ENCODE measurements at regions not wholly inside any gene's neighbourhood (a gene's known extent, or its start where the extent isn't known, plus 50 kb on each side); places are given as distances from the start of the nearest gene placed in this dataset.
A peak's percentile ranks its signal among the peaks of the same experiment; 100 is the strongest.
"Not testable (repeated sequence)": the region's sequence is repeated elsewhere in the genome, so short reads cannot be mapped to it uniquely, and the experiment has no call there.

DNA sequence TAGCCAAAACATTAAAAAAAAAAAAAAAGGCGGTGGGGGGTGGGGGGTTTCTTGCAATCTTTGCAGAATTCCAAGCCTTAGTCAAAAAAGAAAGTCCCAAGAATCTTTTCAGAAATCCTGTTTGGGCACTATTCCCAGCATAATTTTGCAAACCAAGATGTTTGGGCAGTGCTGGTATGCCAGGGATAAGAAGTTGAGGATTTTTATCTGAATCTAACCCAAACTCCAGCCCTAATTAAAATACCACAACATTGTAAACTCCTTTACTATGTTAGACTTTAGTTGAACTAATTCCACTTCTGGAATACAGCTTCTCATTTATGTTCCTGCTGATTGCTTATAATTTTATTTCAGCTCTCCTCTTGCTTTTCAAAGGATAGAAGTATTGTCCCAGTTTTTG is 504.1 kb upstream of the ADGRL2 start:
- Histone ChIP-seq H3K27me3 (no peaks in the 10 kb centered on the region), H3K9me3 (replicated peaks) (no peaks in the 10 kb centered on the region; the same call in 1 of the 2 replicates), H3K4me3 (no peak overlapping the region), H3K4me1 (no peaks in the 10 kb centered on the region), H3K36me3 (no peaks in the 10 kb centered on the region), H3K27ac (no peak overlapping the region)
- DNase-seq, result no peak

DNA sequence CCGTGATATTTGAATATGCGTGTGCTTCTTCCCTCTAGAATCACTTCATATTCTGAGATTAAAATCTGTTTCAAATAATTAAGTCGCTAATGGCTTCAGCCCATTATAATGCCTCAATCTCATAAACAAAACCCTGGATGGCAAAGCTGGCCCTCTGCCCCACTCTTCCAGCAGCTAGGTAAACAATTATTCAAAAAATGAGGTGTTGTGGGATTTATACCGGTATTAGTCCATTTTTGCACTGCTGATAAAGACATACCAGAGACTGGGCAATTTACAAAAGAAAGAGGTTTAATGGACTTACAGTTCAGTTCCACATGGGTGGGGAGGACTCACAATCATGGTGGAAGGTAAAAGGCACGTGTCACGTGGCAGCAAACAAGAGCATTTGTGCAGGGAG is 510.4 kb upstream of the ADGRL2 start:
- no peak overlapping the region for H3K4me3 ChIP-seq
- no peaks in the 10 kb centered on the region for H3K9me3 ChIP-seq (replicated peaks)
- no peak overlapping the region for H3K27ac ChIP-seq
- no peak for DNase-seq
- no peaks in the 10 kb centered on the region for H3K27me3 ChIP-seq
- H3K36me3 ChIP-seq, result no peaks in the 10 kb centered on the region
- H3K4me1 ChIP-seq, result no peaks in the 10 kb centered on the region

DNA sequence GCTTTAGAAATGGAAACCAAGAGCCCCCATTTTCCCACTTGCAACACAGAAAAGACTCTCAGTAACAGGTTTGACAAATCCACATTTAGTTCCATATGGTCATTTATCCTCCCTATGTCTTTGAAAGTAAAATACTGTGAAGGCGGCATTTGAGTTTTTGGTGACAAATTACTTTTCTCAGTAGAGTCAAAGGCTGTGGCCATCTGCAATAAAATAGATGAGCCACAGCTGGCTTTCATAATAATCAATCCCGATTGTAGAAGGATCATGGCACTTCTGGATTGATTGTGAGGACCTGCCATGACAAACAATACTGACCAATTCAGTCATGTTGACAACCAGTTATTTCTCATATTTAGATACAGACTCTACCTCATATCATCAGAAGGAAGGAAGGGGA is 512.0 kb upstream of the ADGRL2 start:
- no peaks in the 10 kb centered on the region for H3K27me3 ChIP-seq
- no peak overlapping the region for H3K4me3 ChIP-seq
- no peaks in the 10 kb centered on the region for H3K36me3 ChIP-seq
- H3K27ac ChIP-seq, result no peak overlapping the region
- no peaks in the 10 kb centered on the region for H3K4me1 ChIP-seq
- no peak for DNase-seq
- H3K9me3 ChIP-seq (replicated peaks), result no peaks in the 10 kb centered on the region

DNA sequence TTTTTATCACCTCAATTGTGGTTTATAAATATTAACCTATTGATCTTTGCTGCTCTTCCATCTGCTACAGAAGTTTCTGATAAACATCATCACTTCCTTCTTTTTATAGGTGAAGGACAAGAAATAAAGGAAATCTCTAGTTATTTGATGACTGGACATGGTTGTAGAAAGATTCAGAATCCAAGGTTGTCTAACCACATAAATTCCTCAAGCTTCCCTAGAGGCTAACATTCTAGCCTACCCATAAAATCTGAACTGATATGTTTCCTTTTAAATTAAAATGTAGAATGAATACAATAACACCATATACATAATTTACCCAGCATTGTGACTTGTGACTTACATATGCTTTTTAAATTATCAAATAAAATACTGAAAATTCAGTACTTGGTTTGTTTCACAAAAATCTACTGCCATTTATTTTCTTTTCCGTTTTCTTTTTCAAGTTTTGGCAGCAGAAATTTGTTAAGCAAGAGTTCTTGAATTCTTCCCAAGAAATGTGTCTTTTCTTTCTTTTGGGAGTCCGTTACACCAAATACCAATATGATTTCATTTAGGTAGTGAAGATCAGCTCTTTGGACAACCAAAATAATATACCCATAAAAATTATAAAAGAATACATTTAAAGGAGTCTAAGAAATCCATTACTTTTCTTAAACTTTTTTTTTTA is 513.2 kb upstream of the ADGRL2 start:
- Histone ChIP-seq H3K27me3 (no peaks in the 10 kb centered on the region), H3K27ac (no peak overlapping the region), H3K36me3 (no peaks in the 10 kb centered on the region), H3K9me3 (replicated peaks) (no peaks in the 10 kb centered on the region), H3K4me3 (no peak overlapping the region), H3K4me1 (no peaks in the 10 kb centered on the region)
- DNase-seq, result no peak

DNA sequence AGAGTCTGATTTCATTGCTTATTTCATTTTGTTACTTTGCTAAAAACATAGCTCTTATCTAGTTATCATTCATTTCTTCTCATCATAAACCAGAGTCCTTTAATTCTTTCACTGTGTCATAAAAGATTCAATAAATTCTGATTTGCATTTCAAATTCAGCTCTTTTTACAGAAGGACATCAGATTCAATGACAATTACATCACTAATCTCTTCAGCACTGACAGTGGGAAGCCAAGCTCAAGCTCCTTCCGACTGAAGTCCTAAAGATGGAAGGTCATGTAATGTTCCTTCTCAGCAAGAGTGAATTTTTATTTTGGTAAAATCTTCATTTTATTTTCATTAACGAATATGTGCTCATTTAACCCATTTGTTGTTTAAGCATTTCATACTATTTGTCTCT is 530.7 kb upstream of the ADGRL2 start:
- no peak for DNase-seq
- H3K9me3 ChIP-seq (replicated peaks), result no peaks in the 10 kb centered on the region
- no peaks in the 10 kb centered on the region for H3K4me1 ChIP-seq
- no peak overlapping the region for H3K27ac ChIP-seq
- H3K27me3 ChIP-seq, result no peaks in the 10 kb centered on the region
- no peak overlapping the region for H3K4me3 ChIP-seq
- no peaks in the 10 kb centered on the region for H3K36me3 ChIP-seq

DNA sequence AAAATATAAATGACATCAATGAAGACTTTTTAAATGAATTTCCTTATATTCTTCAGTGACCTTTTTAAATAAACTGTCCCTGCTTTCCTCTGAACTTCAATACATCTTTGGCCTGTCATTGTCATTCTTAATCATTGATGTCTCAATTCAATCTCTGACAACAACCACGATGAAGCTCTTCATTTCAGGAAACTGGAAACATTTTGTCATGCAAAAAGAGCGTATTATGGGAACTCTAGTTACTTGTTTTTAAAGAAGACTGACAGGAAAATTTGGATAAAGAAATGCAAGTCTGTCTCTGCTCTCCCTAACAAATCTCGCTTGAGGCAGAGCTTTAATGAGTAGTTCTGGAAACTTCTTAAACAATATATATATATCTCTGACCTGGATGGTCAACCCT is 535.8 kb upstream of the ADGRL2 start:
- DNase-seq, result no peak
- Histone ChIP-seq H3K4me1 (no peaks in the 10 kb centered on the region), H3K4me3 (no peak overlapping the region), H3K9me3 (replicated peaks) (no peaks in the 10 kb centered on the region), H3K27me3 (no peaks in the 10 kb centered on the region), H3K27ac (no peak overlapping the region), H3K36me3 (no peaks in the 10 kb centered on the region)

DNA sequence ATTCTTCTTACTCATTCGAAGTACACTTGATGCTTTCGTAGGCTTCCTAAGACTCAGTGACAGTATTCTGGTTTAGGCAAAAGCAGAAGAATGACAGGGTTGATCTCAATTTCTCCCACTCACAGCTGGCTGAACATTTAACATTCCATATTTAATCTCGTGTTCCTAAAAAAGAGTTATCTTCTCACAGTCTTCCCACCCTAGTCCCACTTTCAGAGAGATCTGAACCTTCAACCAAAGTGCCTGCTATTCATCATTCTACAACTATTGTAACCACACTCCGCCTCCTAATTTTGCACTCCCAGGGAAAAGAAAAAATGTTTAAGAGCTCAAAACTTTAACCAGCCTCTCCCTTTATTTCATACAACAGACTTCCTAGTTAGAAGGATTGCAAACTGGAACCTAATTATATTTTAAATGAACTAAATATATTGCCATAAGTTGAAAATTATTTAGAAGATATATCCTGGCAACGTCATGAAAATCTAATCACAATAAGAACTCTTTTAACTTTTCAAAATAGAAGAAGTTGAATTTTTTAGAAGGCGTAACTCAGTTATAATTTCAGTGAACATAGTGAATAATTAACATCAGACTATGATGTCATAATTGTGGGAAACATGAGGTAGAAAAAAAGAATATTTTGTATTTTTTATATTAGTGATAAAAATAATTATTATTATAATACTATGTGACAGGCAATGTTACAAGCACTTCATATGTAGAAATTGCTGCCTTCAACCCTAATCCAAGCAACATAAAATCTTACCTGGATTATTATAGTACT is 540.9 kb upstream of the ADGRL2 start:
- Histone ChIP-seq H3K4me3 (no peak overlapping the region), H3K4me1 (no peaks in the 10 kb centered on the region), H3K36me3 (no peaks in the 10 kb centered on the region), H3K27me3 (no peaks in the 10 kb centered on the region), H3K27ac (no peak overlapping the region), H3K9me3 (replicated peaks) (no peaks in the 10 kb centered on the region)
- no peak for DNase-seq

DNA sequence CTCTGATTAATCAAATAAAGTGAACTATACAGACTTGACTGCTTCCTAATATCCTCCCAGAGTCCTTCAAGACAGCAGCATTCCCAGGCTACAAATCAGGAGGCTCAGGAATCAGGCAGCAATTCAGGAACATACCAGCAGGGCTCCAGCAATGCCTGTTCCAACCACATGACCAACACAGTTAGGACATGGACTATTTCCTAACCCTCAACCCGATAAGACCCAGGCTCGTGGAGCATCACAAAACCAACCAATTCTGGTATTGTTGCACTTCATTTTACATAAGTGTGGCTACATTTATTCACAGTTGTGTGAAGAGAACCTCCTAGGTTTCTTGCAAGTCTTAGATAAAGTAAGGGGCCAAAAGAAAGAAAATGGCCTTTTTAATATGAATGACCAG is 546.2 kb upstream of the ADGRL2 start:
- H3K4me1 ChIP-seq, result no peaks in the 10 kb centered on the region
- H3K27ac ChIP-seq, result no peak overlapping the region
- H3K36me3 ChIP-seq, result no peaks in the 10 kb centered on the region
- no peaks in the 10 kb centered on the region for H3K27me3 ChIP-seq
- no peak overlapping the region for H3K4me3 ChIP-seq
- H3K9me3 ChIP-seq (replicated peaks), result no peaks in the 10 kb centered on the region; the same call in none of the 2 replicates
- DNase-seq, result peak in 1 of 2 experiments; percentile 9

DNA sequence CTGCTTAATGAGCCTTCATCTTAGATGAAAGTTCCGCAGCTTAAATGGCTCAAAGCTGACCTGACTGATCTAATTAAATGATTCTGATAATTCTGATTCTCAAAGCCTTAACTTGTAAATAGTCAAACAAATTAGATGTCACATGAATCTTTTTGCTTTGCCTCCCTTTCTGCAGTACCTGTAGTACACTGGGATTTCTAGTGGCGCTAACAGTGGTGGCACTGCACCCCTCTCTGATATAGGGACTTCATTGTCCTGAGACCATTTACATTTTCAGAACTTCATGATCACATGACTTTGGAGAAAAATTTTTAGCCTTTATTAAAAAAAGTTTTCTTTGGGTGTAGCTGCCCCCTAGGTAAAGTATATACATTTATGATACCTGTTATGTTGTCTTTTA is 546.7 kb upstream of the ADGRL2 start:
- Histone ChIP-seq H3K4me3 (no peak overlapping the region), H3K4me1 (no peaks in the 10 kb centered on the region), H3K9me3 (replicated peaks) (no peaks in the 10 kb centered on the region; the same call in none of the 2 replicates), H3K36me3 (no peaks in the 10 kb centered on the region), H3K27ac (no peak overlapping the region), H3K27me3 (no peaks in the 10 kb centered on the region)
- no peak for DNase-seq

DNA sequence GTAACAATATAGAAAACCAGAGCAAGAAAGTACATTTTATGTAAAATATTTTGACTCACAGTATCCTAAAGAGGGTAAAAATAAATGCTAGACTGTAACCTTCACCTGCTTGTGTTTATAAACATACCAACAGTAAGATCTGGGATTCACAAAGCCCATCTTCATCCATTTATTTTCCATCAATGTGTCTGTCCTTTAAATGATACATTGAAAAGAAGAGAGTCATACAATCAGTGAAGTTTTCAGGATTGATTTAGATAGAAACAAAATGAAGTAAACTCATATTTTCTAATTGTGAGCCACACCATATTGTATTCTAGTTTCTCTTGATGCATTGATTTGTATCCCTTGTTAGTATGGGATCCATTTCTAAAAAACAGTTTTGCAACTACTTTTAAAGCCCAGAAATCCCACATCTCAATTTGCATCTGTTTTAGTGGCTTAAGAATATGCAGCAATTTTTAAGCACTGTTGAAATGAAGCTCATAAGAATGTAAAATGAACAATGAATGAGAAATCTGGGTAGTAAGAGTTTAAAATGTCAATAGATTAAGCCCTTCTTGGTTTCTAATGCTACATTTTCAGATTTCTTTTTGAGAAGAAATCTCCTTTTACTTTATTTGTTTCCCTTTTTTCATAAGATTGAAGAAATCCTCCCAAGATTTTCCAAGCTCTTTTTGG is 548.1 kb upstream of the ADGRL2 start:
- no peaks in the 10 kb centered on the region for H3K36me3 ChIP-seq
- H3K9me3 ChIP-seq (replicated peaks), result no peaks in the 10 kb centered on the region; the same call in none of the 2 replicates
- no peaks in the 10 kb centered on the region for H3K4me1 ChIP-seq
- no peak overlapping the region for H3K27ac ChIP-seq
- no peak overlapping the region for H3K4me3 ChIP-seq
- no peaks in the 10 kb centered on the region for H3K27me3 ChIP-seq
- no peak for DNase-seq

DNA sequence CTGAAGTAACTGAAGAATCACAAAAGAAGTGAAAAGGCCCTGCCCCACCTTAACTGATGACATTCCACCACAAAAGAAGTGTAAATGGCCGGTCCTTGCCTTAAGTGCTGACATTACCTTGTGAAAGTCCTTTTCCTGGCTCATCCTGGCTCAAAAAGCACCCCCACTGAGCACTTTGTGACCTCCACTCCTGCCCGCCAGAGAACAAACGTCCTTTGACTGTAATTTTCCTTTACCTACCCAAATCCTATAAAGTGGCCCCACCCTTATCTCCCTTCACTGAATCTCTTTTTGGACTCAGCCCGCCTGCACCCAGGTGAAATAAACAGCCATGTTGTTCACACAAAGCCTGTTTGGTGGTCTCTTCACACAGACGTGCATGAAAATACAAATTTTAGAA is 549.9 kb upstream of the ADGRL2 start:
- H3K36me3 ChIP-seq; DNase-seq; H3K27ac ChIP-seq; H3K9me3 ChIP-seq (replicated peaks); H3K27me3 ChIP-seq; H3K4me3 ChIP-seq; H3K4me1 ChIP-seq: not testable (repeated sequence)

DNA sequence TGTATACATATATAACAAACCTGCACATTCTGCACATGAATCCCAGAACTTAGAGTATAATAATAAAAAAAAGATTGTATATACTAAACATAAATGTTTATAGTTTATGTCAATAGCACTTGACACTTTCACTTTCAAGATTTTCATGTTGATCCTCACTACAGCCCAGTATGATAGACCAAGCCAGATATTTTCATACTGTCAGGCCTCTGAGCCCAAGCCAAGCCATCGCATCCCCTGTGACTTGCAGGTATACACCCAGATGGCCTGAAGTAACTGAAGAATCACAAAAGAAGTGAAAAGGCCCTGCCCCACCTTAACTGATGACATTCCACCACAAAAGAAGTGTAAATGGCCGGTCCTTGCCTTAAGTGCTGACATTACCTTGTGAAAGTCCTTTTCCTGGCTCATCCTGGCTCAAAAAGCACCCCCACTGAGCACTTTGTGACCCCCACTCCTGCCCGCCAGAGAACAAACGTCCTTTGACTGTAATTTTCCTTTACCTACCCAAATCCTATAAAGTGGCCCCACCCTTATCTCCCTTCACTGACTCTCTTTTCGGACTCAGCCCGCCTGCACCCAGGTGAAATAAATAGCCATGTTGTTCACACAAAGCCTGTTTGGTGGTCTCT is 555.5 kb upstream of the ADGRL2 start:
- H3K27ac ChIP-seq; H3K9me3 ChIP-seq (replicated peaks); H3K27me3 ChIP-seq; DNase-seq; H3K4me1 ChIP-seq; H3K4me3 ChIP-seq; H3K36me3 ChIP-seq: not testable (repeated sequence)

DNA sequence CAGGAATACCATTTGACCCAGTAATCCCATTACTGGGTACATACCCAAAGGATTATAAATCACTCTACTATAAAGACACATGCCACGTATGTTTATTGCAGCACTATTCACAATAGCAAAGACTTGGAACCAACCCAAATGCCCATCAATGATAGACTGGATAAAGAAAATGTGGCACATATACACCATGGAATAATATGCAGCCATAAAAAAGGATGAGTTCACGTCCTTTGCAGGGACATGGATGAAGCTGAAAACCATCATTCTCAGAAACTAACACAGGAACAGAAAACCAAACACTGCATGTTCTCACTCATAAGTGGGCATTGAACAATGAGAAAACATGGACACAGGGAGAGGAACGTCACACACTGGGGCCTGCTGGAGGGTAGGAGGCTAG is 556.1 kb upstream of the ADGRL2 start:
- not testable (repeated sequence) for DNase-seq; H3K27me3 ChIP-seq; H3K4me1 ChIP-seq; H3K4me3 ChIP-seq; H3K36me3 ChIP-seq; H3K9me3 ChIP-seq (replicated peaks); H3K27ac ChIP-seq

DNA sequence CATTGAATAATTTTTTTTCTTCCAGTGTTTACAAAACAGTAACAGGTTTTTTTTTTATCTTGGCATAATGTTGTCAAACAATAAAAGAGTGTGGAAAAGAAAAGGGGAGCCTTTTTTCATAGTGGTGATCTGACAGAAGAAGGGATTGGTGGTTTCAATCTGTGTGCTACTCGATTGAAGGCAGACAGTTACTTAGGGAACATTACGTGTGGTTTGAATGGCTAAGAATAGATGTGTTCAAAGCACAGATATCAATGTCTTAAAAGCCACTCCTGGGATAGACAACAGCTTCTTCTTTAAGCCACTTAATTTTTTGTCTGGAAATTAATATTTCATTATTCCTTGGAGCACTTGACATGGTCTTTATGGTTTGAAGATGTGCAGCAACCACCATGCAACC is 558.6 kb upstream of the ADGRL2 start:
- no peaks in the 10 kb centered on the region for H3K27me3 ChIP-seq
- no peak overlapping the region for H3K27ac ChIP-seq
- peaks cover 12% of the 10 kb centered on the region for H3K4me1 ChIP-seq
- no peak overlapping the region for H3K4me3 ChIP-seq
- H3K36me3 ChIP-seq, result no peaks in the 10 kb centered on the region
- no peak for DNase-seq
- peaks cover 8% of the 10 kb centered on the region; the same call in 1 of the 2 replicates for H3K9me3 ChIP-seq (replicated peaks)

DNA sequence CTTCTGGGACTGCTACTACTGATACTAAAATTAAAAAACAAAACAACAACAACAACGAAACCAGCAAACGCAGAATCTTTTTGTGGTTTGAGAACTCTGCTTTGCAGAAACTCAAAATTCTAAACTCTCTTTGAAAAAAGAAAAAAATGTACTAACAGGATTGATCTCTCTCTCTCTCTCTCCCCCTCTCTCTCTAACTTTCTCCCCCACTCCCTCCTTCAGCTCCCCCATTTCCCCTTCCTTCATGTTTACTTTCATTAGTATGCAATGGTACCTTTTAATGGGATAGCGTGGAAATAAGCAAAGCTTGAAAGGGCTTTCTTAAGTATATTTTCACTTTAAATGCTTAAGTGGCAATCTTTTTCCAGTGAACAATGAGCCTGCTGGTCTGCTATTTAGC is 562.6 kb upstream of the ADGRL2 start:
- H3K9me3 ChIP-seq (replicated peaks), result no peaks in the 10 kb centered on the region
- H3K4me3 ChIP-seq, result peak overlapping the region; percentile 53
- no peaks in the 10 kb centered on the region for H3K27me3 ChIP-seq
- H3K27ac ChIP-seq, result peak overlapping the region; percentile 93
- peak in 1 of 2 experiments; percentile 60 for DNase-seq
- H3K4me1 ChIP-seq, result peaks cover 17% of the 10 kb centered on the region
- no peaks in the 10 kb centered on the region for H3K36me3 ChIP-seq
